ENCODE measurements at regions not wholly inside any gene's neighbourhood (a gene's known extent, or its start where the extent isn't known, plus 50 kb on each side); places are given as distances from the start of the nearest gene placed in this dataset.

DNA sequence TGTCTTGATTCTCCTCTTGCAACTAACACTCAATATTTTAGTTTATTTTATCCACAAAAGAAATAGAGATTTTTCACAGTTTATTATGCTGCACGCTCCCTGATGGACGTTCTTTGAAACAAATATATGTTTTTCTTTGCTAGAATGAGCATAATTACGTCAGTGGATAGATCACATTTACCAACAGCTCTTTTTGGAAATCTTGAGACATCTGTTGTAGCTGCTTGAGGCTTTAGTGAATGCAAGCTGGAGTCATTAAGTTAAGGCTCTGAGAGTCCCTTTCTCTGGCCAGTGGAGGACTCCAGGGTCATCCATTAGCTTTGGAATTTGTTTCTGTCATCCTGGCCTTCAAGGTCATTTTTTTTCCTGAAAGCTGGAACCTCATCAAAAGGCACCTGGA lies 405.6 kb upstream of the TMEM132C start:
- TF ChIP-seq POLR2A (IDR thresholded peaks at IDR 0.05), result no peak
- TF ChIP-seq, protein P1, sequence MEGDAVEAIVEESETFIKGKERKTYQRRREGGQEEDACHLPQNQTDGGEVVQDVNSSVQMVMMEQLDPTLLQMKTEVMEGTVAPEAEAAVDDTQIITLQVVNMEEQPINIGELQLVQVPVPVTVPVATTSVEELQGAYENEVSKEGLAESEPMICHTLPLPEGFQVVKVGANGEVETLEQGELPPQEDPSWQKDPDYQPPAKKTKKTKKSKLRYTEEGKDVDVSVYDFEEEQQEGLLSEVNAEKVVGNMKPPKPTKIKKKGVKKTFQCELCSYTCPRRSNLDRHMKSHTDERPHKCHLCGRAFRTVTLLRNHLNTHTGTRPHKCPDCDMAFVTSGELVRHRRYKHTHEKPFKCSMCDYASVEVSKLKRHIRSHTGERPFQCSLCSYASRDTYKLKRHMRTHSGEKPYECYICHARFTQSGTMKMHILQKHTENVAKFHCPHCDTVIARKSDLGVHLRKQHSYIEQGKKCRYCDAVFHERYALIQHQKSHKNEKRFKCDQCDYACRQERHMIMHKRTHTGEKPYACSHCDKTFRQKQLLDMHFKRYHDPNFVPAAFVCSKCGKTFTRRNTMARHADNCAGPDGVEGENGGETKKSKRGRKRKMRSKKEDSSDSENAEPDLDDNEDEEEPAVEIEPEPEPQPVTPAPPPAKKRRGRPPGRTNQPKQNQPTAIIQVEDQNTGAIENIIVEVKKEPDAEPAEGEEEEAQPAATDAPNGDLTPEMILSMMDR (IDR thresholded peaks at IDR 0.05 in 8 of 11, conservative IDR thresholded peaks at IDR 0.05 in 3 of 11), result no peak
- no peak for TF ChIP-seq POLR2AphosphoS5 (IDR thresholded peaks at IDR 0.05)
